ENCODE measurements at regions not wholly inside any gene's neighbourhood (a gene's known extent, or its start where the extent isn't known, plus 50 kb on each side); places are given as distances from the start of the nearest gene placed in this dataset.
A peak's percentile ranks its signal among the peaks of the same experiment; 100 is the strongest.

DNA sequence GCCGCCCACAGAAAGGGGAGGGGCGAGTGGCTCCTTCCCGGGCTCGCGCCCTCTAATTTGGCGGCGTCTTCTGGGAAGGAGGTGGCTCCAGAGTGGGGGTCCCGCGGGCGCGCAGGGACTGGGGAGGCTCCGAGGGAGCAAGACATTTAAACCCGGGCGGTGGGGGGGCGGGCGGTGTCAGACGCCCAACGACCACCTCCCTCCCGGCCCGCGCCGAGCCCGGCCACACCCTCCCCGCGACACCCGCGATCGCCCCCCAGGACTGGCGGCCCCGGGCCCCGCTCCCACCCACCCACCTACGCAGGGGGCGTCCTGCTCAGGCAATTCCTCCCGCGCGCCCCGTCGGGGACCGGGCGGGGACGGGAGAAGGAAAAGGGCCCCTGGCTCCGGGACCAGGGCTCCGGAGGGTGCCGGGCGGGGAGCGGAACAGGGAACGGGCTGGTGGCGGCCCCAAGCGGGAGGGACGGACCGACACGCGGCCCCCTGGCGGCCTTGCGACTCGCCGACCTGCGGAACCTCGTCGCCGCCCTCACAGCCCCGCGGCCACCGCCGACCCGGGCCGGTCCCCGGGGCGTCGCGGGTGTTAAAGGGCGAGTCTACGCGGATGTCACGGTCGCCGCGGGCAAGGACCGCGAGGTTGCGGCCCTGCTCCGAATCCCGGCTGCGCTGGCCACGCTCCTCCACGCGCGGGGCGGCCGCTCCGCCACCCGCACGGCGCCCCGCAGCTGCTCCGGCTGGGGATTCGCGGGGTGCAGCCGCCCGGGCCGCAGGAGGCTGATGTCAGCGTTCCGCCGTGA is 94.0 kb upstream of the FMN2 start:
- Mint-ChIP-seq H3K36me3 (ENCODE audit: insufficient read depth) (no peaks in the 10 kb centered on the region), H3K4me3 (peak overlapping the region; percentile 13), H3K27me3 (peaks cover 41% of the 10 kb centered on the region), H3K9me3 (peaks cover 6% of the 10 kb centered on the region), H3K4me1 (peaks cover 5% of the 10 kb centered on the region), H3K27ac (ENCODE audit: low read depth) (no peak overlapping the region)
- ATAC-seq (replicated peaks; ENCODE audit: extremely low read depth, poor library complexity, severe bottlenecking) = no peak
- no peak for DNase-seq (ENCODE audit: low spot score in 2 of 2)

DNA sequence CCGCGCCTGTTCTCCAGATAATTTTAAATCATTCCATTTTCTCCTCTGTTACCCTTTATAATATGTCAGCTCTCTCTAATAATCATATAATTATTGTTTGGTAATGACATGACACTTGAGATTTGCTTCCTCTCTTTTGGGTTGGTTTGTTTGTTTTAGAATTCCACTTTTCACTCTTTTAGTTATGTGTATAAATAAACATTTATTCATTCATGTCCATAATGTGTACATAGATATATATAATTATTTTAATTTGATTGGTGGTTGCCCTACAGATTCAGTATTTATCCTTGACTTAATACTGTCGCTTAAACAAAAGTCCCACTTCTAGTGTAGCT is 93.4 kb upstream of the FMN2 start:
- DNase-seq (ENCODE audit: low spot score in 2 of 2) (no peak), ATAC-seq (replicated peaks; ENCODE audit: extremely low read depth, poor library complexity, severe bottlenecking) (no peak)
- Mint-ChIP-seq H3K4me1 (peaks cover 5% of the 10 kb centered on the region), H3K27ac (ENCODE audit: low read depth) (no peak overlapping the region), H3K4me3 (peak overlapping the region; percentile 13), H3K9me3 (peaks cover 6% of the 10 kb centered on the region), H3K27me3 (peaks cover 38% of the 10 kb centered on the region), H3K36me3 (ENCODE audit: insufficient read depth) (no peaks in the 10 kb centered on the region)

DNA sequence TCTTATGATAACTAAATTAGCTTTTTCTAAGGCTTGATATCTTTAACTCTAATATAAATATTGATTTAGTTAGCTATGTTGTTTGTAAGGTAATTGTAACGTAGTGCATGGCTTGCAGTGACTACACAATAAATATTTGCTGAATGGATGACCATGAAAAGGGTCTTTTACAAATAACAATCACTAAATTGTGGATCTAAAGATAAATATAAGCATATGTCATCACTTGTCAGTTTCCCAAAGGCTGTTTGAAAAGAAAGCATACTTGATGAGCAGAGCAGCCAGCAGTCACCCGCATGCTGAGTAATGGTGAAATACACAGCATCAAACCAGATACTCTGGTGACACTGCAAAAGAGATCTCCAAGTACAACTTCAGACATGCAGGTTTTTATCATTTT is 92.5 kb upstream of the FMN2 start:
- ATAC-seq (replicated peaks; ENCODE audit: extremely low read depth, poor library complexity, severe bottlenecking) = no peak
- H3K4me1 Mint-ChIP-seq = peaks cover 5% of the 10 kb centered on the region
- peaks cover 38% of the 10 kb centered on the region for H3K27me3 Mint-ChIP-seq
- H3K9me3 Mint-ChIP-seq = peaks cover 6% of the 10 kb centered on the region
- no peaks in the 10 kb centered on the region for H3K36me3 Mint-ChIP-seq (ENCODE audit: insufficient read depth)
- H3K4me3 Mint-ChIP-seq = no peak overlapping the region
- H3K27ac Mint-ChIP-seq (ENCODE audit: low read depth) = no peak overlapping the region
- no peak for DNase-seq (ENCODE audit: low spot score in 2 of 2)

DNA sequence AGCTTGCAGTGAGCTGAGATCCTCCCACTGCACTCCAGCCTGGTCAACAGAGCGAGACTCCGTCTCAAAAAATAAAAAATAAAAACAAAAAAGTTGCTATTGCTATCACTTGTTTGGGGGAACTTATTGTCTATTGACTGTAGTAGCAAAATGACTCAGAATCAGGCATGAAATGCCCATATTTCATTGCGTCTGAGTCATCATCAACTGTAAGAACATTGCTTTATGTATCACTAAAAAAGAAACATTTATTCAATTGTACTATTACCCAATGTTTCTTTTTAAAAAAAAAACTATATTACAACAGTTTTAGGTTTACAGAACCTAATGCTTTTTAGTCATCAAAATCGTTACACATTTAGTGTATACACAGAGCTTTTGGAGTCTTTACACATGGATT is 91.0 kb upstream of the FMN2 start:
- Mint-ChIP-seq H3K4me3 (no peak overlapping the region), H3K27ac (ENCODE audit: low read depth) (no peak overlapping the region), H3K36me3 (ENCODE audit: insufficient read depth) (no peaks in the 10 kb centered on the region), H3K4me1 (peaks cover 5% of the 10 kb centered on the region), H3K9me3 (peaks cover 6% of the 10 kb centered on the region), H3K27me3 (peaks cover 33% of the 10 kb centered on the region)
- ATAC-seq (replicated peaks; ENCODE audit: extremely low read depth, poor library complexity, severe bottlenecking) (no peak), DNase-seq (ENCODE audit: low spot score in 2 of 2) (no peak)

DNA sequence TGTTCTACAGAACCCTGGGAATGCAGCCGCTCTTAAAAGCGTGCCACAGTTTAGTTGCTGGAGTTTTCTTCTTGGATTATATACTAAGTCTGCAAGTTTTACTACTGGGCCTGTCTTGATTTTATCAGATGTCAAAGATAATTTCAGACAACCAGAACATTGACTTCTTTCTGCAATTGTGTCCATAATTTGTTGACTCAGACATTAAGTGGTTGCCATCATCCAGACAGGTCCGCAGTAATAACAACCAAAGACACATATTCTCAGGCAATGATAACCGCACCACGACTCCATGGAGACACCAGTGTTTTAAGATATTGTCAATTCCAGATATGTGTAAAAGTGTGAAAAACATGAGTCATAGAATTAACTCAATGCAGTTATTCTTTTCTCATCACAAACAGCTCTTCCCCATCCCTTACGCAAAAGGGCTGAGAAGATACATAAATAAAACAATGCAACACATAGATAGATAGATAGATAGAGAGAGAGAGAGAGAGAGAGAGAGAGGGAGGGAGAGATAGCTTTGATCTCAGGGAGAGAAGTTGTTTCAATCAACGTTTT is 90.4 kb upstream of the FMN2 start:
- Mint-ChIP-seq H3K27ac (ENCODE audit: low read depth) (no peak overlapping the region), H3K4me3 (no peak overlapping the region), H3K27me3 (peaks cover 26% of the 10 kb centered on the region), H3K4me1 (peaks cover 5% of the 10 kb centered on the region), H3K9me3 (peaks cover 6% of the 10 kb centered on the region), H3K36me3 (ENCODE audit: insufficient read depth) (no peaks in the 10 kb centered on the region)
- DNase-seq (ENCODE audit: low spot score in 2 of 2) (no peak), ATAC-seq (replicated peaks; ENCODE audit: extremely low read depth, poor library complexity, severe bottlenecking) (no peak)

DNA sequence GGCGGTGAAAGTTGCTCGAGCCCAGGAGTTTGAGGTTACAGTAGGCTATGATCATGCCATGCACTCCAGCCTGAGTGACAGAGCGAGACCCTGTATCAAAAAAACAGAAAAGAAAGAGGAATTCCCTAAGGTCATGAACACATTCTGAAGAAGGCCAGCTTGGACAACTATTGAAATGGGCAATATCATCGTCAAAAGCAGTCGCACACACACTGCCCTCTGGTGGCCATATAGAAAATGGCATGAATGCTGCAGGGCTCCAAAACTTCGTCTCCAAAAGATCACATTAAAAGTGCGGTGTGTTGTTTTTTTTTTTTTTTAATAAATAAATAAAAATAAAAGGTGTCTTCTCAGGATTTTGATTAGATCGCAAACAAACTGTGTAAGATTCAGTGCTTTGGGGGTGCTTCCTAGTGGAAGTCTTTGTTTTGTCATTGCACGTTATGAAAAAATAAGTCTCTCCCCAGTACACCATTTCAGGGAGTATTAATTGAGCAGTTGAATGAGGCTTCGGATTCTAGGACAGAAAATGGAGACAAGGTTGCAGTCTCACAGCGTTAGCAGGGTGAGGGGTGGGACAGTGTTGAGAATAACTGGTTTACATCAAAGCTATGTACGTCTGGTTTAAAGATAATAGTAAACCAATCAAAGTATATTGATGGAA is 87.5 kb upstream of the FMN2 start:
- Mint-ChIP-seq H3K27ac (ENCODE audit: low read depth) (no peak overlapping the region), H3K4me3 (no peak overlapping the region), H3K4me1 (no peaks in the 10 kb centered on the region), H3K9me3 (no peaks in the 10 kb centered on the region), H3K36me3 (ENCODE audit: insufficient read depth) (no peaks in the 10 kb centered on the region), H3K27me3 (peaks cover under 1% of the 10 kb centered on the region)
- no peak for DNase-seq (ENCODE audit: low spot score in 2 of 2)
- no peak for ATAC-seq (replicated peaks; ENCODE audit: extremely low read depth, poor library complexity, severe bottlenecking)

DNA sequence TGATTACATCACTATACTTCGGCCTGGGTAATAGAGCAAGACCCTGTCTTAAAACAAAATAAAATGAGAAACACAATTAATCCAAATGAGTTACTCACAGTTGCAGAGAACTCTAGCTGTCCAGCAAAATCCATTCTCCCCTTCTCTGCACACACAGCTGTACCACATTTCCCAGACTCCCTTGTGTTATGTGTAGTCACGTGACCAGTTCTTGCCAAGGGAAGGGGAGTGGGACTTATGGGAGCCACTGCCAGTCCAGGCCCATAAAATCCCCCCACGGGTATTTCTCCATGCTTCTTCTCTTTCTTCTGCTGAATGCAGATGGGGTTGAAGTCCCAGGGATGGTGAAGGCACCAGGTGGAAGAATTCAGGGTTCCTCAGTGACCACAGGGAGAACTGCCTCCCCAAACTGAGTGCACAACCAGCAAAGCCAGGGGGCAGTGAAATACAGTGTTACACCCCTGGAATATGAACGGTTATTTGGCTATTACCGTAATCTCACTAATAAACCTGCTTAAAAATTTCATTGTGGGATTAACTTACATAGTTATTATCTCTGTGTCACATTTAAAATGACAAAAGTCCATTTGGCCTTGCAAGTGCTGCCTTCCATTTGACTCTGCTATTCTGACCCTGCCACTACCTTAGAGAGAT is 85.6 kb upstream of the FMN2 start:
- H3K27ac Mint-ChIP-seq (ENCODE audit: low read depth) = no peak overlapping the region
- no peak overlapping the region for H3K4me3 Mint-ChIP-seq
- no peaks in the 10 kb centered on the region for H3K27me3 Mint-ChIP-seq
- no peaks in the 10 kb centered on the region for H3K4me1 Mint-ChIP-seq
- DNase-seq (ENCODE audit: low spot score in 2 of 2) (no peak), ATAC-seq (replicated peaks; ENCODE audit: extremely low read depth, poor library complexity, severe bottlenecking) (no peak)
- no peaks in the 10 kb centered on the region for H3K36me3 Mint-ChIP-seq (ENCODE audit: insufficient read depth)
- peaks cover 9% of the 10 kb centered on the region for H3K9me3 Mint-ChIP-seq

DNA sequence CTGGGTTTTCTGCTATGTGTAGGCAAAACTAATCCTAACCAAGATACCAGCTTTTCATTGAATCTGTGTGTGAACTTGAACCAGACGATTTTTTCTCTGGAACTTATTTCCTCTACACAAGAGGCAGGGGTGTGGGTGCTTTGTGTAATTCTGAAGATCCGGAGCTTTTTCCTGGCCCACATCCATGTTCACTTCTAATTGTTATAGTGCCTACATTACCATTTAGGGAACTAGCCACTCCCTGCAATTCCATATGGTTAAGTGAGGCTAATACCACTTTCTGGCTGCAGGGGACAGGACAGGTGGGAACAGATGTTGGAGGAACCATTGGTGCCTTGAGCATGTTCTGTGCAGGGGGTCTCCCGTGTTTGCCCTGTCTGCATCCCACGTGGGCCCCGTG is 83.4 kb upstream of the FMN2 start:
- no peak for DNase-seq (ENCODE audit: low spot score in 2 of 2)
- Mint-ChIP-seq H3K4me3 (no peak overlapping the region), H3K36me3 (ENCODE audit: insufficient read depth) (no peaks in the 10 kb centered on the region), H3K4me1 (no peaks in the 10 kb centered on the region), H3K27ac (ENCODE audit: low read depth) (no peak overlapping the region), H3K27me3 (no peaks in the 10 kb centered on the region), H3K9me3 (peaks cover 10% of the 10 kb centered on the region)
- ATAC-seq (replicated peaks; ENCODE audit: extremely low read depth, poor library complexity, severe bottlenecking) = no peak

DNA sequence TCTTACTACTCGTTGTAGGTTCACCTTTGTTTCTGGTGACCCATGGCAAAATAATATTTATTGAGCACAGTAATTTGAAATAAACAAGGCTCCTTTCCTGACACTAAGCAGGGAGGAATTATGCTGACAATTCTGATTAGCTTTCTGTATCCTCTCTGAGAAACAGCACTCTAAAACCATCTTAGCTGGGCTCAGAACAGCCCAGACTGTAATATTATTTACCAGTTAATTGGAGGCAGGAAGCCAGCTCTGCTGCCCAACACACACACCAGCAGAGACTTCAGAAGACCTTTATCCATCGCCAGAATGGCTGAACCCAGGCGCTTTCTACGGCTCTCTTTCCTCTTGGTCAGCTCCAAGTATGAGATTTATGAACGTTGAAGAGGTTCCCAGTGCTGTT is 77.6 kb upstream of the FMN2 start:
- ATAC-seq (replicated peaks; ENCODE audit: extremely low read depth, poor library complexity, severe bottlenecking) (no peak), DNase-seq (ENCODE audit: low spot score in 2 of 2) (no peak)
- Mint-ChIP-seq H3K36me3 (ENCODE audit: insufficient read depth) (no peaks in the 10 kb centered on the region), H3K27ac (ENCODE audit: low read depth) (no peak overlapping the region), H3K4me1 (no peaks in the 10 kb centered on the region), H3K27me3 (no peaks in the 10 kb centered on the region), H3K4me3 (no peak overlapping the region), H3K9me3 (peaks cover 10% of the 10 kb centered on the region)

DNA sequence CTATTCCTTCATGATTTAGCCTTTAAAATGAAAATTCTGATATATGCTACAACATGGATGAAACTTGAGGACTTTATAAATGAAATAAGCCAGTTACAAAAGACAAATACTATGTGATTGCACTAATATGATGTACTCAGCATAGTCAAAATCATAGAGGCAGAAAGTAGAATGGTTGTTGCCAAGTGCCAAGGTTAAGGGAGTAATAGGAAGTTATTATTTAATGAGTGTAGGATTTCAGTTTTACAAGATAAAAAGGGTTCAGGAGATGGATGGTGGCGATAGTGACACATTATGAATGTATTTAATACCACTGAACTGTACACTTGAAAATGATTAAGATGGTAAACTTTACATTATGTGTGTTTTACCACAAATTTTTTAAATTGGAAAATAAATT is 73.1 kb upstream of the FMN2 start:
- Mint-ChIP-seq H3K9me3 (no peaks in the 10 kb centered on the region), H3K27me3 (no peaks in the 10 kb centered on the region), H3K27ac (ENCODE audit: low read depth) (no peak overlapping the region), H3K4me1 (no peaks in the 10 kb centered on the region), H3K36me3 (ENCODE audit: insufficient read depth) (no peaks in the 10 kb centered on the region), H3K4me3 (no peak overlapping the region)
- DNase-seq (ENCODE audit: low spot score in 2 of 2) (no peak), ATAC-seq (replicated peaks; ENCODE audit: extremely low read depth, poor library complexity, severe bottlenecking) (no peak)

DNA sequence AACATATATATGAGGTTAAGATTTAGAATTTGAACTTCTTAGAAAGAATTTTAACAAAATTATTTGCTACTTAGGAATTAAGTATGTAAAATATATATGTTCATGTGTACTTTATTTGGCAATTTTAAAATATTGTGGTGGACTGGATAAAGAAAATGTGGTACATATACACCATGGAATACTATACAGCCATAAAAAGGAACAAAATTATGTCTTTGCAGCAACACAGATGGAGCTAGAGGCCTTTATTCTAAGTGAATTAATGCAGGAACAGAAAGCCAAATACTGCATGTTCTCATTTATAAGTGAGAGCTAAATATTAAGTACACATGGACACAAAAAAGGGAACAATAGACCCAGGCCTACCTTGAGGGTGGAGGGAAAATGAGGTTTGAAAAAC is 72.2 kb upstream of the FMN2 start:
- Mint-ChIP-seq H3K27me3 (no peaks in the 10 kb centered on the region), H3K4me1 (no peaks in the 10 kb centered on the region), H3K27ac (ENCODE audit: low read depth) (no peak overlapping the region), H3K4me3 (no peak overlapping the region), H3K36me3 (ENCODE audit: insufficient read depth) (no peaks in the 10 kb centered on the region), H3K9me3 (no peaks in the 10 kb centered on the region)
- ATAC-seq (replicated peaks; ENCODE audit: extremely low read depth, poor library complexity, severe bottlenecking) (no peak), DNase-seq (ENCODE audit: low spot score in 2 of 2) (no peak)

DNA sequence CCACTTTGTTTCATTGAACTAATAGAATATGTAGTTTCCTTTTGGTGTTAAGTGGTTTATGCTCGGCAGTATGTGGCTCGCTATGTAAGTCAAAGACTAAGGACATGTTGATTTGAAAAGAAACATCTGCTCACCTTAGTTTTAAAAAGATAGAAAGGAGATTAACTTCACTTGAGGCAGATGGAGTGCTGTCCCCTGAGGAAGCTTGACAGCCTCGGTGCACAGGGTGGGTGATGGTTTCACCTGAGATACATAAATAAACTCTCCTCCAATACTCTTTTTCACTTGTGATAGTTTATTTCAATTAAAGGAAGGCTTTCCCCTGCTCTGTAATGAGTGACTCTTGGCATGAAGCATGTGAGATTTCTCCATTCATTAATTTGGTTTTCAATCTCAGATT is 70.8 kb upstream of the FMN2 start:
- no peaks in the 10 kb centered on the region for H3K27me3 Mint-ChIP-seq
- ATAC-seq (replicated peaks; ENCODE audit: extremely low read depth, poor library complexity, severe bottlenecking) (no peak), DNase-seq (ENCODE audit: low spot score in 2 of 2) (no peak)
- H3K36me3 Mint-ChIP-seq (ENCODE audit: insufficient read depth) = no peaks in the 10 kb centered on the region
- no peaks in the 10 kb centered on the region for H3K9me3 Mint-ChIP-seq
- H3K4me1 Mint-ChIP-seq = no peaks in the 10 kb centered on the region
- H3K27ac Mint-ChIP-seq (ENCODE audit: low read depth) = no peak overlapping the region
- no peak overlapping the region for H3K4me3 Mint-ChIP-seq

DNA sequence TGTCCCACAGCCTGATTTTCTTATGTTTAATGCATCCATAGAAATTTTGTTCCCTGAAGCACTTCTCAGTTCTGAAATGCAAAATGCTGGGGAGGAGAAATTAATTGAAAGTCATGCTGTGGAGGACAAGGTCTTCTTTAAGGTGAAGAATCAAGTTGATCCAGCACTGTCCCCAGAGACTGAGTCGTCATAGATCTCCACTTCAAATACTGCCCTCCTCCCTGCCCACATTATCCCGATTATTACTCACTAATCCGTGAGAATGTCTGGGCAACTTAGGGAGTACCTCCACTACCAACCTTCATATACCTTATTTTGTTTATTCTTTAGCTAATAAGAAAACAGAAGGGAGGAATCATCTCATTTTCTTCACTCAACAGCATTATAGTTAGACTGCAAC is 70.0 kb upstream of the FMN2 start:
- H3K36me3 Mint-ChIP-seq (ENCODE audit: insufficient read depth) = no peaks in the 10 kb centered on the region
- H3K27me3 Mint-ChIP-seq = no peaks in the 10 kb centered on the region
- H3K4me1 Mint-ChIP-seq = no peaks in the 10 kb centered on the region
- H3K4me3 Mint-ChIP-seq = no peak overlapping the region
- DNase-seq (ENCODE audit: low spot score in 2 of 2) (no peak), ATAC-seq (replicated peaks; ENCODE audit: extremely low read depth, poor library complexity, severe bottlenecking) (no peak)
- H3K9me3 Mint-ChIP-seq = no peaks in the 10 kb centered on the region
- no peak overlapping the region for H3K27ac Mint-ChIP-seq (ENCODE audit: low read depth)
